GM18499 (cell line): ENCODE measurements at regions not wholly inside any gene's neighbourhood (a gene's known extent, or its start where the extent isn't known, plus 50 kb on each side); places are given as distances from the start of the nearest gene placed in this dataset.

Experiments
- ATAC-seq: cut with Tn5 transposase; IDR thresholded peaks from one replicate; pipeline ENCODE4 v1.9.1; 2021; ENCODE audit warnings: moderate number of reproducible peaks; ENCODE audit not compliant: insufficient read depth, unreplicated experiment

- no peak for ATAC-seq
These were observed 67.3 kb upstream of the KLF12 start for GRCh38 chr13:74201530-74201929.

- no peak for ATAC-seq
These were observed 65.9 kb upstream of the KLF12 start for GRCh38 chr13:74200081-74200480.

DNA sequence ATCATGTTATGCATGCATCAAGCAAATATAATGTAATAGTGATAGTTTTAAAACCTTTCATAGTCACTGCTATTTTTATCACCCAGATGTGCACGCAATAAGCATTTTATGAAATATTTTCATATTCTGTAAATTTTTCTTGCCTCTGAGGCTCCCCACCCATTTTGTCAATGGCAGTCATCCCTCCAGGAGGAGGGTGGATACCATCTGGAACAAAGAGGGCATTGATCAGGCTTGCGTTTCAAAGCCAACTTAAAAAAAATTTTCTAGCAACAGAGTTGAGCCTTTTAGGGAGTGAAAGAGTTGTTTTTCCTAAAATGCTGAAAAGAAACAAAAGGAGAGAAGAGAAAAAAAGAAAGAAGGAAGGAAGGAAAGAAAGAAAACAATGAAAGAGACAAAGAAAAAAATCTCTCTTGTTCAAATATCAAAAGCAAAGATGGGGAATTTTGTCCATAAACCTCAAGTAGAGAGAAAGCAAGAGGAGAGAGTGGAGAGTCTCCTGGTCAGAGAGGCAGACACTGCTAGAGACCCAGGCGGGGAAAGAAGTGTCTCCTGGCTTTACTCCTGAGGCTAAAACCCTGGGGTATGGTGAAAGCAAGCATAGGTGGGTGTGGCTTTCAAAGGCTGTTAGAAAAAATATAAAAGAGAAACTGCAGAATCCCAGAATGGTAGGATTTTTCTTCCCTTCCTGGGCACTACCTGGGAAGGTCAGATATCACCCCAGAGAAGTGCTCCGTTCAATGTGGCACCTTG, 63.6 kb upstream of the KLF12 start:
- no peak for ATAC-seq

- no peak for ATAC-seq
These were observed 60.6 kb upstream of the KLF12 start for GRCh38 chr13:74194846-74195245.

DNA sequence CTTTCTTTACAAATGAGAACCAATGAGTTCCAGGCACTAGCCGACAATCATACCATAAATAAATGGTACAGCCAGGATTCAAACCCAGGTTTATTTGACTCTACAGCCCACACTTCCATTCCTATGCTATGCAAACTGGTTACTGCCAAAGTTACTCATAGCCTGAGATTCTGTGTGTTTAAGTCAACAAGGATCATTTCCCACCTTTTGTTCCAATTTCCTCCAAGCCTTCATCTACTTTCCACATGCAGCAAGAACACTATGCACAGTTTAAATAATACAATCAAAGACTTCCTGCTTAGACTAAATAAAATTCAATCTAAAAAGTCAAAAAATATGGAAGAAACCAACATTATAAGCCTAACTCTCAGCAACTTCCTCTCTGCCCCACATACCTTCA, 59.2 kb upstream of the KLF12 start:
- ATAC-seq: no peak

DNA sequence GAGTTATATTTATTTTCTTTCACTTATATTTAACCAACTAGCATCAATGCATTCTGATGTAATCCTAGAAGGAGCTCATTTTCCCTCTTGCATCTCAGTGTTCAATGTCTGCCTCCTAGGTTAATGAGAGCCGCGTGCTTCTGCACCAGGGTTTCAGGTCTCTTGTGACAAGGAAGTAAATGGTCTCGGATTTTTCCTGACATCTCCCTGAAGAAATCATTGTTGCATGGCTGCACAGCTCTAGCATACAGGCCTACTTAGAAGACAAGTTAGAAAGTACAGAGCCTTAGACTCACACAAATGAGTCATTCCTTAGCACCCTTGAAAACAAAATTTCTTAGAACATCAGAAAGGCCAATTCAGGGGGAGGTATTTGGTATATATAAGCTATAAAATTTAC, 57.2 kb upstream of the KLF12 start:
- no peak for ATAC-seq

DNA sequence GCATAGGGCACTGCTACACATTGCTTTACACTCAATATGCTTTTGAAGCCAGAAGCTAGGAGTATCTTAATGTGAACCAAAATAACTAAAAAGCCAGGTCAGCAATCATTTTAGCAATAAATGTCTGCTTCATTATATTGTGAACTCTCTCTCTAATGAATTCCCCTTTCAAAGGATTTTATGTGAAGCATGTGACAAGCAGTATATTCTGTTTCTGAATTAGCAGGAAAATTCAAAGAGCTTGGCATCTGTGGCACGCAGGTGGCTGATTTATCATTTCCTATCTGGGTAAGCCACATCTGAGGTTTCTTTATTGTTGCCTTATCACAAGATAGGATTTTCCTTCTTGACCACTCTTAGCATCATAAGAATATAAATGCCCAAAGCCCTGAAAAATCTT, 56.8 kb upstream of the KLF12 start:
- no peak for ATAC-seq

DNA sequence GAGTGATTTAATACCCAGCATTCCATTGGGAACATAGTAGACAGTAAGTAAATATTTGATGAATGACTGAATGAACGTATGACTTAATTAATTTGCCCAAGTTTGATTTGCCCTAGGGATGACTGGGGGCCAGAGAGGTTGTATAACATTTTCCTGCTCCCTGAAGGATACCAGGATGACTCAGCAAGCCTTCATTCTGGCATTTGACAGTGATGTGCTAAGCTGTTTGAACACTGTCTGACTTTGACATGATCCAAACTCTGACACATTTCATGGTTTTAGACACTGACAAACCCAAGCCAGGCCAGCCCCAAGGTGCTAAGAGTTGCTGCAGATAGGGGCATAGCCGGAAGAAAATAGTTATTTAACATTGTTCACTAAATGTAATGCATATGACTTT, 53.4 kb upstream of the KLF12 start:
- no peak for ATAC-seq

DNA sequence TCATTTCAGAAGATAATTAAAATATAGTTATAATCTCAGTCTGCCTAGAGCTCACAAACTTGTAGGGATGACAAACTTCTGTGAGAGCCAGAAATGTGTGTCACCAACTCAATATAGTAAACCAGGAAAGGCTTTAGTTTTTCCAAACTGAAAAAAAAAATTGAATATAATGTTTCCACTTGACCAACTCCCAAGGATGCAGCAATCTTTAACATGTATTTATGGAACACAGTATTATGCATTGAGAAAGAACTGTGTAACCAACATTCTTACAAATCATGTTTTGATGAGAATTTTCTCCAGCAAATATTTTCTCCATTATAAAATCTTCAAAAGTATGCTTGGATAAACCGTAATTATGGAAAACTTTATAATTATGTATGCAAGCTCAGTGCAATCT, 50.1 kb upstream of the KLF12 start:
- ATAC-seq: no peak
